ENCODE measurements at regions not wholly inside any gene's neighbourhood (a gene's known extent, or its start where the extent isn't known, plus 50 kb on each side); places are given as distances from the start of the nearest gene placed in this dataset.

DNA sequence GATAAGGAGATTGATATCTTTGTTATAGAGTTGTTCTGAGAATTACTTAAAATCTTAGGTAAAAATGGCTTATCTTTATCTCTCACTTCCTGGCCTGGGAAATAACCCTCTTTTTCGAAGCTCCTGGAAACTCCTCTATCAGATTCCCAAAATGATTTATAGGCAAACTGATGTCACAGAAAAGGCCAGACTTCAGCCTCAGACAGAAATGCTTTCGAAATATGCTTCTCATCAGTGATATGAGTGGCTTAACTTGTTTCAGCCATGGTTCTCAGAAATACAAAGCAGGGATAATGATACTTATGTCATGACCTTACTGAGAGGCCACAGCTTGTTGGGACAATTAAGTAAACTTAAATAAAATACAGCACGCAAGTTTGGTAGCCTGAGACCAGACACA is 85.3 kb upstream of the HS3ST1 start:
- H3K4me1 ChIP-seq (replicated peaks): no peaks in the 10 kb centered on the region
- H3K9me3 ChIP-seq: no peaks in the 10 kb centered on the region
- no peak overlapping the region for H3K27ac ChIP-seq
- TF ChIP-seq POLR2AphosphoS5 (IDR thresholded peaks at IDR 0.05) (no peak), POLR2A (IDR thresholded peaks at IDR 0.05) (no peak)
- TF ChIP-seq, protein P1, sequence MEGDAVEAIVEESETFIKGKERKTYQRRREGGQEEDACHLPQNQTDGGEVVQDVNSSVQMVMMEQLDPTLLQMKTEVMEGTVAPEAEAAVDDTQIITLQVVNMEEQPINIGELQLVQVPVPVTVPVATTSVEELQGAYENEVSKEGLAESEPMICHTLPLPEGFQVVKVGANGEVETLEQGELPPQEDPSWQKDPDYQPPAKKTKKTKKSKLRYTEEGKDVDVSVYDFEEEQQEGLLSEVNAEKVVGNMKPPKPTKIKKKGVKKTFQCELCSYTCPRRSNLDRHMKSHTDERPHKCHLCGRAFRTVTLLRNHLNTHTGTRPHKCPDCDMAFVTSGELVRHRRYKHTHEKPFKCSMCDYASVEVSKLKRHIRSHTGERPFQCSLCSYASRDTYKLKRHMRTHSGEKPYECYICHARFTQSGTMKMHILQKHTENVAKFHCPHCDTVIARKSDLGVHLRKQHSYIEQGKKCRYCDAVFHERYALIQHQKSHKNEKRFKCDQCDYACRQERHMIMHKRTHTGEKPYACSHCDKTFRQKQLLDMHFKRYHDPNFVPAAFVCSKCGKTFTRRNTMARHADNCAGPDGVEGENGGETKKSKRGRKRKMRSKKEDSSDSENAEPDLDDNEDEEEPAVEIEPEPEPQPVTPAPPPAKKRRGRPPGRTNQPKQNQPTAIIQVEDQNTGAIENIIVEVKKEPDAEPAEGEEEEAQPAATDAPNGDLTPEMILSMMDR (IDR thresholded peaks at IDR 0.05): no peak
- H3K27me3 ChIP-seq (replicated peaks; ENCODE audit: insufficient read depth): no peaks in the 10 kb centered on the region
- intact Hi-C loops (cut with DNase I): no loop called here
- DNase-seq (ENCODE audit: low spot score): no peak
- H3K4me3 ChIP-seq: no peak overlapping the region
- WGBS: 56% methylated on average over 3 of the region's 3 CpGs
- no peaks in the 10 kb centered on the region for H3K36me3 ChIP-seq

DNA sequence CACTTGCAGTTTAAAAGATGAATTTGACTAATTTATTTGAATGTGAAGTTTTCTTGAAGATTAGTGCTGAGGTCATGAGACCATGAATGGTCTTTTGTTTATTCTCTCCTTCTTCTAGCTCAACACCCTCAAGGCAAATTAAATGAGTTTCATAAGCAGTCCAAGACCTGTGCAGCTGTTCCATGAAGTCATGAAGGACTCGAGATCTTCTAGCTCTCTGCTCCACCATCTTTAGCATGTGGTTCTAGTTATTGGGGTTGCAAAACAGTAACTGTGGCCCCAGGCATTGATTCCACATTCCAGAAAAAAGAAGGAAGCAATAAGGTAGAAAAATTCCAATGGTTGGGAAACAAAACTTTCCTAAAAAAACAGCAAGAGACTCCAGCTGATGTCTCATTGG is 84.2 kb upstream of the HS3ST1 start:
- Histone ChIP-seq H3K4me3 (no peak overlapping the region), H3K27me3 (replicated peaks; ENCODE audit: insufficient read depth) (no peaks in the 10 kb centered on the region), H3K9me3 (no peaks in the 10 kb centered on the region), H3K4me1 (replicated peaks) (no peaks in the 10 kb centered on the region), H3K36me3 (no peaks in the 10 kb centered on the region), H3K27ac (no peak overlapping the region)
- intact Hi-C loops (cut with DNase I): no loop called here
- no peak for DNase-seq (ENCODE audit: low spot score)
- WGBS: 81% methylated on average over 1 of the region's 1 CpG
- no peak for TF ChIP-seq POLR2AphosphoS5 (IDR thresholded peaks at IDR 0.05)
- TF ChIP-seq, protein P1 (IDR thresholded peaks at IDR 0.05): no peak
- no peak for TF ChIP-seq POLR2A (IDR thresholded peaks at IDR 0.05)

DNA sequence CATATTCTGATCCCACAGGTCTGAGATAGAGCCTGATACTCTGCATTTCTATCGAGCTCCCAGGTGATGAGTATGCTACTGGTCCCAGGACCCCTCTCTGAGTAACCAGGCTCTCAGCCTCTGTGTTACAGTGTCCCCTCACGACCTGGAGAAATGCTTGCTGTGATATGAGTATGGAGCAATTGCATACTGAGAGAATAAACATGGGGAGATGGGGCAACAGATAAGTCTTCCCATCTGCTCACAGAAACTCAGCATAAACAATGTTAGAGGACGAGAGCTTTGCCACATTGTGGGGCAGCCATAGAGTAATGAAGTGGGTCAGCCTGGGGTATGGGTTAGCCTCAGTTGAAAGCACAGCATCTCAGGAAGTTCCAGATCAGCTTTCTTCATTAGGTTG is 82.6 kb upstream of the HS3ST1 start:
- intact Hi-C loops (cut with DNase I): no loop called here
- TF ChIP-seq POLR2A (IDR thresholded peaks at IDR 0.05) (no peak), POLR2AphosphoS5 (IDR thresholded peaks at IDR 0.05) (no peak)
- TF ChIP-seq, protein P1 (IDR thresholded peaks at IDR 0.05): no peak
- Histone ChIP-seq H3K4me3 (no peak overlapping the region), H3K27me3 (replicated peaks; ENCODE audit: insufficient read depth) (no peaks in the 10 kb centered on the region), H3K27ac (no peak overlapping the region), H3K4me1 (replicated peaks) (no peaks in the 10 kb centered on the region), H3K9me3 (no peaks in the 10 kb centered on the region), H3K36me3 (no peaks in the 10 kb centered on the region)
- 81% methylated on average over 3 of the region's 3 CpGs for WGBS
- DNase-seq (ENCODE audit: low spot score): no peak

DNA sequence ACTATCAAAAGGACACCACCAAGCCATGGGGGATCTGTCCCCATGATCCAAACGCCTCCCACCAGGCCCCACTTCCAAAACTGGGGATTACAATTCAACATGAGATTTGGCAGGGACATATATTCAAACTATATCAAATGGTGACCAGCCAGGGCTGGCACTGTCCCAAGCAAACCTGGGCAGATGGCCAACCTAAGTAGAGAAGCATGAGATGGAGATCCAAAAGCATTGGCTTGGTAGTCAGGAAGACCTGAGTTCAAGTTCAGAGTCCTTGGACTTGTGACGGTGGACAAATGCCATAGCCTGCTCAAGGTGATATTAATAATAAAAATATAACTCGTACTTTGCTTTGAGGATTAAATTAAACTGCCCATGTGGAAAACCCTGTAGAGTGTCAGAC is 79.2 kb upstream of the HS3ST1 start:
- no peaks in the 10 kb centered on the region for H3K36me3 ChIP-seq
- DNase-seq (ENCODE audit: low spot score): no peak
- H3K27ac ChIP-seq: no peak overlapping the region
- no peaks in the 10 kb centered on the region for H3K4me1 ChIP-seq (replicated peaks)
- H3K4me3 ChIP-seq: no peak overlapping the region
- intact Hi-C loops (cut with DNase I): no loop called here
- no peaks in the 10 kb centered on the region for H3K27me3 ChIP-seq (replicated peaks; ENCODE audit: insufficient read depth)
- H3K9me3 ChIP-seq: no peaks in the 10 kb centered on the region
- 66% methylated on average over 3 of the region's 3 CpGs for WGBS
- TF ChIP-seq POLR2AphosphoS5 (IDR thresholded peaks at IDR 0.05) (no peak), POLR2A (IDR thresholded peaks at IDR 0.05) (no peak)
- TF ChIP-seq, protein P1 (IDR thresholded peaks at IDR 0.05): no peak

DNA sequence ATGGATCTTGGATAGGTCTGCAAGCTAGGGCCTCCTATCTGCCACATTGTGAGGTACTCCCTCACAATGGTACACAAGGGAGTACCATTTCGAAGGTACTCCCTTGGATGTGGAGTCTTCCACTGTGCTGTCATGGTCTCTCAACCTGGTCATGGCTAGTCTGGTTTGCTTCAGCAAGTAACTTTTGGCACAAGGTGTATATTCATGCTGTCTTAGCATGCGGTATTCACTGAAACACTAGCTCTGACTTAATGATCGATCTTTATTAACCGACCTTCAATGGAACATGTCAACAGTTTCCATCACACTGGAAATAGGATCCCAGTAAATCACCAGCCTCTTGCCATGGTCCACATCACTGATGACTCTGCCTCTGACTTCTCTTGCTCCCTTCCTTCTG is 77.5 kb upstream of the HS3ST1 start:
- WGBS: 96% methylated on average over 4 of the region's 4 CpGs
- no peak overlapping the region for H3K4me3 ChIP-seq
- DNase-seq (ENCODE audit: low spot score): no peak
- intact Hi-C loops (cut with DNase I): no loop called here
- no peaks in the 10 kb centered on the region for H3K9me3 ChIP-seq
- TF ChIP-seq, protein P1 (IDR thresholded peaks at IDR 0.05): no peak
- TF ChIP-seq POLR2AphosphoS5 (IDR thresholded peaks at IDR 0.05) (no peak), POLR2A (IDR thresholded peaks at IDR 0.05) (no peak)
- no peaks in the 10 kb centered on the region for H3K36me3 ChIP-seq
- no peaks in the 10 kb centered on the region for H3K4me1 ChIP-seq (replicated peaks)
- H3K27me3 ChIP-seq (replicated peaks; ENCODE audit: insufficient read depth): no peaks in the 10 kb centered on the region
- H3K27ac ChIP-seq: no peak overlapping the region
